ENCODE measurements at regions not wholly inside any gene's neighbourhood (a gene's known extent, or its start where the extent isn't known, plus 50 kb on each side); places are given as distances from the start of the nearest gene placed in this dataset.

GRCh38 chr11:103624708-103625623, 411.5 kb upstream of the DDI1 start:
- no peak for DNase-seq

GRCh38 chr11:103625624-103625965, 410.8 kb upstream of the DDI1 start:
- DNase-seq = no peak

- DNase-seq = no peak
These were observed 408.3 kb upstream of the DDI1 start for GRCh38 chr11:103628121-103628520.

GRCh38 chr11:103631841-103632240, 404.6 kb upstream of the DDI1 start:
- DNase-seq = no peak

GRCh38 chr11:103633068-103633788, 403.2 kb upstream of the DDI1 start:
- no peak for DNase-seq

- DNase-seq = no peak
These were observed 402.4 kb upstream of the DDI1 start for GRCh38 chr11:103633819-103634590.

- DNase-seq = no peak
These were observed 400.2 kb upstream of the DDI1 start for GRCh38 chr11:103636232-103636631.

- DNase-seq = no peak
These were observed 399.1 kb upstream of the DDI1 start for GRCh38 chr11:103637295-103637694.

- no peak for DNase-seq
These were observed 398.6 kb upstream of the DDI1 start for GRCh38 chr11:103637831-103638230.

- DNase-seq = no peak
These were observed 391.8 kb upstream of the DDI1 start for GRCh38 chr11:103644676-103645075.

GRCh38 chr11:103648054-103648453, 388.4 kb upstream of the DDI1 start:
- no peak for DNase-seq

GRCh38 chr11:103648670-103649400, 387.6 kb upstream of the DDI1 start:
- no peak for DNase-seq

GRCh38 chr11:103649401-103649895, 387.0 kb upstream of the DDI1 start:
- no peak for DNase-seq

- no peak for DNase-seq
These were observed 386.1 kb upstream of the DDI1 start for GRCh38 chr11:103650330-103650729.

GRCh38 chr11:103651341-103651998, 385.0 kb upstream of the DDI1 start:
- no peak for DNase-seq

GRCh38 chr11:103652013-103652412, 384.4 kb upstream of the DDI1 start:
- no peak for DNase-seq

- no peak for DNase-seq
These were observed 380.1 kb upstream of the DDI1 start for GRCh38 chr11:103656382-103656781.

GRCh38 chr11:103659206-103659618, 377.2 kb upstream of the DDI1 start:
- no peak for DNase-seq

- no peak for DNase-seq
These were observed 376.7 kb upstream of the DDI1 start for GRCh38 chr11:103659743-103660142.

- DNase-seq = no peak
These were observed 375.3 kb upstream of the DDI1 start for GRCh38 chr11:103661185-103661584.

GRCh38 chr11:103661991-103662390, 374.4 kb upstream of the DDI1 start:
- no peak for DNase-seq

GRCh38 chr11:103662880-103663279, 373.6 kb upstream of the DDI1 start:
- DNase-seq = peak; percentile 39
